GM12875 (cell line): ENCODE measurements at regions not wholly inside any gene's neighbourhood (a gene's known extent, or its start where the extent isn't known, plus 50 kb on each side); places are given as distances from the start of the nearest gene placed in this dataset.
A peak's percentile ranks its signal among the peaks of the same experiment; 100 is the strongest.

Experiments used
- H3K4me3 ChIP-seq: one replicate; pipeline ENCODE4 v1.5.1; 2011; ENCODE audit warnings: low read depth, low read length, control low read depth
- CTCF ChIP-seq: IDR thresholded peaks from 2 replicates; pipeline ENCODE4 v1.5.1; 2011; ENCODE audit warnings: low read depth, mild to moderate bottlenecking, control low read depth, inconsistent platforms, low read length, moderate library complexity, borderline replicate concordance; ENCODE audit not compliant: insufficient read depth

GRCh38 chr9:73030370-73031030, 77.6 kb upstream of the ALDH1A1 start:
- TF ChIP-seq CTCF, result no peak
- H3K4me3 ChIP-seq, result no peak overlapping the region

DNA sequence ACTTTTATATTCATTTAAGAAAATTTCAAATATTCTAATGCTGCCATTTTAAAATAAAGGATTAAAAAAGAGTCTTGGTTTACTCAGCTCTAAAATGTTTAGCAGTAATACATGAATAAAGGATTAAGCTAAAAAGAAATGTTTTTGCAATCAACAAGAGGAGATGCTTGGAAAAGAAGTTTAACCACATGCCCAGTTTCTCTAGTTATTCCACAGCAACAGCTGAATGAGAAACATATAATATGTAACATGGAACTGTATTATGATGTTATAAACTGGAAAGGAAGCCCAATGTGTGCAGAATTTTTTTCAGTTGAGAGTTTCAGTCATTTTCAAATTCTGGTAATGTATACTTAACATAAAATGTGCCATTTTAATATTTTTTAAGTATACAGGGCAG, 76.5 kb upstream of the ALDH1A1 start:
- H3K4me3 ChIP-seq, result no peak overlapping the region
- TF ChIP-seq CTCF, result no peak

DNA sequence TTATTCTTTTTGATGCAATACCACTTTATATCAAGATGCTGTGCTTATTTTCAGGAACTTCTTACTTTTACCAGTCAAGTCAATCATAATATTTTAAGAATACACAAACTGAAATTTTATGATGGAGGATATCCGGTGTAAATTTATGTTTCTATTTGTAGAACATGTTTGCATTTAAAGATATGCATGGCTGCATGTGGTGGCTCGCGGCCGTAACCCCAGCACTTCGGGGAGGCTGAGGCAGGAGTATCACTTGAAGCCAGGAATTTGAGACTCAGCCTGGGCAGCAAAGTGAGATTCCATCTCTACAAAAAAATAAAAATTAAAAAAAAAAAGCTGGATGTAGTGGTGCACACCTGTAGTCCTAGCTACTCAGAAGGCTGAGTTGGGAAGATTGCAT, 73.5 kb upstream of the ALDH1A1 start:
- H3K4me3 ChIP-seq, result no peak overlapping the region
- TF ChIP-seq CTCF, result no peak

GRCh38 chr9:73024601-73025034, 71.8 kb upstream of the ALDH1A1 start:
- no peak overlapping the region for H3K4me3 ChIP-seq
- TF ChIP-seq CTCF, result no peak

DNA sequence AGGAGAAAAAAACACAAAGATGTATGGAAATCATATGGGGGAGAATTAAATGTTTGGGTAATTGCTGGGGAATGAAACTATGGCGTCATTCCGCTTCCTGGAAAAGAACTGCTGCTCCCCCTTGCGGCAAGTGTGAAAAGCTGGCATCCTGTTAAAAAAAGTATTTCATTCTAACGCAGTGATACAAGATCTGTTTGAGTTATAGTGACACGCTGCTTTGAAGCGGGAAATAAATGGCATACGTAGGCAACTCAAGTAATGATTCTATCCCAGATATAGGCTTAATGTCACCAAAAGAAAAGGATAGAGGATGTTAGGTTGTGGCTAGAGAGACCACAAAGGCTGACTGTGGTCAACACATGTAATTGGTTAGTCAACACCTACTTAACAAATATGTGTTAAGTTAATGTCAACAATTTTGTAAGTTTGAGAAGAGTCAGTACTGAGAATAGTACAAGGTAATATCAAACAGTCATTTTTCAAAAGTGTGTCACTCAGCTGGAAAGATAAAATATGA, 70.2 kb upstream of the ALDH1A1 start:
- H3K4me3 ChIP-seq, result no peak overlapping the region
- peak; percentile 66 for TF ChIP-seq CTCF

DNA sequence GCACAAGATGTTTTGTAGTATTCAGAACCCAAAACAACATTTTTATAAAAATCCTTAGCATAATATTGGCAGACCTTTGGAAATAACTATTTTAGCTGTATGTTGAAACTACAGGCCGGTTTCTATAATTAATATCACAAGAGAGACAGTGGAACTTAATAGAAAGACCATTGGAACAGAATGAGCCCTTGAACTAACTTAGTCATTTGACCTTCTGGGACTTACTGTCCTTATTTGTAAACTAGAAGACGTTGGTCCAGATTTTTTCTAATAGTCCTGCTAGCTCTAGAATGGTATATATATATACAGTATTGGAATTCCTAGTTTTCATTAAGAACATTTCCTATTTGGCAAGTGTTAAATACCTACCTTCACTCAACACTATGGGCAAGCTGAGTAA, 69.5 kb upstream of the ALDH1A1 start:
- TF ChIP-seq CTCF, result no peak
- H3K4me3 ChIP-seq, result no peak overlapping the region

DNA sequence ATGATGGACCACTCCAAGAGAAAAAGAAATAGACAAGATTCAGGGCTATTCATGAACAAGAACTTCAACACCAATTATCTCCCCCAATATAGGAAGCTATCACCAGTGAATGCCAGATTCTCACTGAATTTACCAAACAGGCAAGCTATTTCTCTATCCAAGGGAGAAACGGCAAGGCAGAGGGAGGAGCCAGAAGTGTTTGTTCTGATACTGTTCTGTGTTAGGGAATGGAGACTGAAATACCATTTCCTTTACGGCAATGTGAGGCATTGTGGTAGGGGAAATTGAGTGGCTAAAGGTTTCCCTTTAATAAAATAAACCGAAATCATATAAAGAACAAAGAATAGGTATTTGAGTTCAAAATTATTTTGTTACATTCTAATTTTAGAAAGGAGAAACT, 68.0 kb upstream of the ALDH1A1 start:
- TF ChIP-seq CTCF, result no peak
- no peak overlapping the region for H3K4me3 ChIP-seq
